Left colon (tissue), 2 donors: ENCODE measurements at regions not wholly inside any gene's neighbourhood (a gene's known extent, or its start where the extent isn't known, plus 50 kb on each side); places are given as distances from the start of the nearest gene placed in this dataset.

ENCODE experiments used
- ATAC-seq: fragments of 200-7000 bp; cut with Tn5 transposase; one replicate; pipeline ENCODE4 v1.9.1; 2020; ENCODE audit warnings: mild to moderate bottlenecking, moderate library complexity
- DNase-seq, 2 donors: peaks; one replicate each; pipeline ENCODE4 v3.0.0-alpha.2; 2020
- intact Hi-C, 2 donors: fragments of 100-400 bp; cut with DNase I in 1 of 2; cut with micrococcal nuclease in 1 of 2; formaldehyde crosslinking; loops; one replicate each; pipeline versions ENCODE4 v1.11.2 to v1.14.0; 2022; cut with DNase I, micrococcal nuclease
- donor health status: DM: no; HTN: no; CAD: no.
- donor health status: DM: yes; HTN: yes; CAD: no.

DNA sequence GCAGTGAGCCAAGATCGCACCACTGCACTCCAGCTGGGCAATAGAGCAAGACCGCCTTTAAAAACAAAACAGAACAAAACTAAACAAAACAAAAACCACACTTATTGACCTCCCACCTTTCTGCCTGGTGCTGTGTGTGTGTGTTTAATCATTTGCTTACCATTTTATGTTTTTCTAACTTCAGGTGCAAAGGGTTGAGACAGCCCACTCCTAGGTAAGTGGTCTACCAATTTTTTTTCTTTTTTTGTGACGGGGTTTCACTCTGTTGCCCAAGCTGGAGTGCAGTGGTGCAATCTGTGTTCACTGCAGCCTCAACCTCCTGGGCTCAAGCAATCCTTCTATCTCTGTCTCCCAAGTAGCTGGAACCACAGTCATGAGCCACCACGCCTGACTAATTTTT, 65.8 kb downstream of the SALL1 start:
- intact Hi-C loops = no loop called here
- DNase-seq = no peak
- ATAC-seq = no peak

DNA sequence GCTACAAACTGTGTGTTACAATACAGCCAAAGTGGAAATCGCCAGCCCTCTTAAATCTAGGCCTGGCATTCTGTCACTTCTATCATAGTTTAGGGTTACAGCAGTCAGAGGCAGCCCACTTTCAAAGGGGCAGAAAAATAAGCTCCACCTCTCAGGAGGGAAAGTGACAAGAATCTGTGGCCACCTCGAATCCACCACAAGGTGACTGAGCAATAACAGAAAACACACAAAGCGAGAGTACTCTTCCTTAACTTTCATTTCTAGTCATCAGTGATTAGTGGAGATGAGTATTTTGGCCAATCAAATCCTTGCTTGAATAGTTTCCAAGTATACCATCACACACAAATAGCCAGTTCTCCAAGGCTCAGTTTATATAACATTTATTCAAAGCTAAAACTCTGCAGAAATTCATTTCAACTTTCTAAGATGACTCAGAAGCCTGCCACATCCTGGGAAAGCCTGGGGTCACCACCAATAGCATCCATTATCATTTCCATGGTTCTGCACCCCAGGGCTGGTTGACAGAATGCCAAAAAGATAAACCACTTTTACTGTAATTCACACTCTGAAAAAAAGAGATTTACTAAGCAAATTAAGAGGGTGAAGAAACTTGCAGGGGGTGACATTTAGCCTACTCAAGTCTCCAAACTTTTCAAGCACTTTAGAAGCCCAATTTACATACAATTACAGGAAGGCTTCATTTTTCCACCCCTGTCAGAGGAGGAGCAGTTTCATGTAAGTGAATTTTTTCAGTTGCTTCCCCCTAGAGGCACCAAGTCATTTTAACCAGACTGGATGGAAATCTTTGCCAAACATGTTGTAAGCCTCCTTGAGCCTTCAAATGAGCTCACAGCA, 66.8 kb downstream of the SALL1 start:
- intact Hi-C loops = no loop called here
- DNase-seq (no peak), ATAC-seq (no peak)

DNA sequence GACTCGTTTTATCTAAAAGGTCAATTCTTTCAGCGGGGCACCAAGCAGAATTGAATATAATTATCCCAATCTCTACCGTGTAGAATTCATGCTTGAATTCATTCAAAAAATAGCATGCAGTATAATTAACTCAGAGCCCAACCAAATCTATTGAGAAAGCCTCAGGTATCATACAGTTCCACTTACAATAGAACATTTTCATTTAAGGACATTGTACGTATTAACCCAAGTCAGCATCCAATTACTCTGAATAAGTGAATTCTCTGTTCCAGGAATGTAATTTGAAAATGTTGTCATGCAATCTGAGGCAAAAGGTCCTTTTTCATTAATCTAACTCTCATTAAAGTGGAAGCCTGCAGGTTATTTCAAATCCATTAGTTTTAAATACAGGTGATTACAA, 78.5 kb downstream of the SALL1 start:
- intact Hi-C loops = no loop called here
- ATAC-seq (no peak), DNase-seq (no peak)

DNA sequence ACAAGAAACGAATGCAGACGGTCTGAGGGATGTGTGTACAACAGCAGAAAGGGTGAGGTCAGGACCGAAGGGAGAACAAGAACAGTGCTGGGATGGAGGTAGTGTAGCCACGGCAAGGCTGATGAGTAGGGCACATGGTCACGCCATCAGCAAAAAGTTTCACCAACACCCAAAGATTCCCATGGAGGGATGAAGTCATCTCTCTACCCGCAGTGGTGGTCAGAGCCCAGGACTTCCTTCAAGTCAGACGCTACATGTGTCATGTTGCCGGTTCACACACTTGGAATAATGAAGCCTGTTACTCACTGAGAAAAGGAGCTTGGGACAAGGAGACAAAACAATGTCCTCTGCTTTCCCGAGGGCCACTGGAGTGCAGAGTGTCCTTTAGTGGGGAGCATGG, 79.7 kb downstream of the SALL1 start:
- ATAC-seq (no peak), DNase-seq (no peak)
- intact Hi-C loops = no loop called here

DNA sequence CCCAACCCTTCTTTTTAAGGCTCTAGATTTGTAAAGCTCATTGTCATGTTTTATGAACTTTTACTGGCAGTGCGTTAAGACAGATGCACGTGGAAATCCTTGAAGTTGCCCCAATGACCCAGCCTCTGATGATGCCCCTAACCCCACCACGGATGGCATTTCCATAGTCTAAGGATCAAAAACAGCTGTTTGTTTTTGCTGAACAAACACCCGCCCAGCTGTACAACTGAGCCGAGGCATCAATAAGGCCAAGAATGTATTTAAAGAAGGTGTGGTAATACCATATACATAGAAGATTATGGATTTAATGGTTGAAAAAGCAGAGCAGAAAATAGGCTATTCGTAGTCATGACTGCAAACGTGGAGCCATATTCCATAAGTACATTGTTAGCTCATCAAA, 83.7 kb downstream of the SALL1 start:
- intact Hi-C loops = no loop called here
- ATAC-seq = no peak
- DNase-seq = no peak

DNA sequence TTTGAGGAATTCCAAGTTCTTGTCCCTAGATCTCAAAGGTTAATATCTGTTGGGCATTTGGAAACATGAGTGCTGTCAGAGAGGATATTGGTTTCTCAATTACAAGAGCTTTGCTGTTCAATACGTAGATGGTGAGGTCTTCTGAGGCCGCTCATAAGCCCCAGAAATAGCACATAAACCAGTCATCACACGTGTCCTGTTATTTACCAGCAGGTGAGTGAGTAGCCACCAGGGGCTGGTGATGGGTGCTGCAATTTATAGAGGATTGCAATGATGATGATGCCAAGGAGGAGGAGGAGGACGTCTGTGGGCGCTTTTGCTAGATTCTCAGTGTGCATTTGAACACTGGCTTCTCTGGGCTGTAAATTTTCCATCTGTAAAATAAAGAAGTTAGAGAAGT, 89.0 kb downstream of the SALL1 start:
- ATAC-seq (no peak), DNase-seq (no peak)
- intact Hi-C loops = no loop called here

DNA sequence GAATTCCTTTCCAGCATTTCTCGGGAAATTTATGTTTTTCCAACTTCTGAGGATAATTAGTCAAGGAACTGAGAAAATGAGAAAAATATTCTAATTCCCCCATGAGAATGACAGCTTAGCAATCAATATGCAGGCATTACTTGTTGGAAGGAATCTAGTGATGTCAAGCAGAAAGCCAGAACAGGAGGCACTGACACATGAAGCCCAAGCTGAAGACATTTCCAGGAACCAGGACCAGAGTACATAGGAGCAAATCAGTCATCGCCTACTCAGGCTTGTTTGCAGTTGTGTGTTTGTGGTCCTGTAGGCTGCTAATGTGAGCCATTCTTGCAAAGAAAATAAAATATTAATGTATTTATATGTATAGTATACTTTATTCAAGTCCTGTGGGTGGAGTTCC, 89.7 kb downstream of the SALL1 start:
- ATAC-seq (no peak), DNase-seq (no peak)
- intact Hi-C loops = no loop called here

DNA sequence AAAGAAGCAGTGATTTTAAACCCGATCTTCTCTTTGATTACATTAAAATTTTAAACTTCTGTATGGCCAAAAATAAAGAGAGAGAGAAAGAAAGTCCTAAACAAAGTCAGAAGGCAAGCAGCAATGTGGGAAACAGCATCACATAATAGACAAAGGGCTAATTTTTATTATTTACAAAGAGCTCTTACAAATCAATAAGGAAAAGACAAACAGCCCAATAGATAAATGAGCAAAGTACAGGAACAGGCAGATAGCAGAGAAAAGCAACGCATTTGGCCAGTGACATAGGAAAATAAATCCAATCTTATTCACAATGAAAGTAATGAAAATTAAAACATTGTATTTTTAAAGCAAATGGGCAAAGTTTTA, 93.1 kb downstream of the SALL1 start:
- ATAC-seq (no peak), DNase-seq (no peak)
- intact Hi-C loops = no loop called here

DNA sequence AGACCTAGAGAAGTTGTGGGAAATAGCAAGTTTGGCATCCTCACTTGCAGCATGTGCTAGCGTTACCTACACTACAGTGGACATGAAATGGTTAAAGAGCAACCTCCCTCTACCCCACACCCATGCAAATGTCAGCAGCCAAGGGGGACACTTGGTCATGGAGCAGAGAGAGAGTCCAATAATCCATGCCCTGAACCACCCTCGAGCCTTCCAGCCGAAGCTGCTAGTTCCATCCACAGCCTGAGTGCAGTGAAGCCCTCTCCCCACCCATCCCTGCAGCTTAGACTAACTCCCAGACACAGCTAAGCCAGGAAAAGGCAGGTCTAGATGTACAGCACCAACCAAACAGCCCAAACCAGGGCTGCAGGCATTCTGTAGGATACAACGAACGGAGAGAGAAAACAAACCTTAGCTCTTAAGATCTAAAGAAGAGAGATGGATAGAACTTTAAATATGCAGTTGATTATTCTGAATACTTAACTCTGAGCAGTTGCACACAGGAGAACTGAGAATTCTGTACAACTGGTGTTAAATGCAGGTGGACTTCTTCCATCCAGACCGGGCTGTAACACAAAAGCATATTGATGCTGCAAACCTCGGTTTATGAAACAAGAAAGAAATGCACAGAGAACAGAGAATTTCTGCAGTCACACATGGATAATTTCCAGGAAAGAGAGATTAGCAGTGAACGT, 93.8 kb downstream of the SALL1 start:
- DNase-seq = no peak
- intact Hi-C loops = no loop called here
- no peak for ATAC-seq

DNA sequence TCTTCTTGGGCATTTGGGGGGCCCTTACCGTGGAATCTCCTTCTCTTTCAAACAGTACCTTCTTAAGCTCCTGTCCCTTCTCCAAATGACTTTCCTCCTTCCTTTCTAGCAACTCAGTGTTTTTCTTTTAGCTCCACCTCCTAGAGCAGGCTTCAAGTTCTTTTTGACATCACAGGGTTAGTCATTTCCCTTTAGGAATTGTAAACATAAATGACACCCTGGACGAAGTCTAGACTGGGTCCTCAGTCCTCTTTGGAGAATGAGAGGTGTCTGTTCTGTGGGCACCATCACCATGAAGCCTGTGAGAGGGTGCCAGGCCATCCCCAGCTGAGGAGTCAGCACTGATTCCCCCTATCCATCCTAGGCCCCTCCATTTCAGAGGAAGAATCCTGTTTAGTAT, 94.7 kb downstream of the SALL1 start:
- no peak for DNase-seq
- intact Hi-C loops = no loop called here
- ATAC-seq = no peak

DNA sequence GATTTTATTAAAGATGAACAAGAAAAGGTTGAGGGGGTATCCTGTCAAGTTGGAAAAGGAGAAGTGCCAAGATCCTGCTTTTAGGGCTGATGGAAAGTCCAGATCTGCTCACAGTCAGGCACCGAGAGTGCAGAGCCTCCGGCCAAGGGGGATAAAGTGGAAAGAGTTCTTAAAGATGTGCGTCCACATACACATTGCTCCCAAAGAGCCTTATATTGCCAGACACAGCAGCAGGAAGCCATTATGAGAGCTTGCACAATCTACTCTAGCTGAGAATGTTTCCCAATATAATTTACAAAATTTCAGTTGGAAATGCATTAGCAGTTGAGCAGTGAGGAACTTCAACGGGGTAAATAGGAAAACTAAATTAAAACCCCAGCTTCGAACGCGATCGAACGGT, 95.6 kb downstream of the SALL1 start:
- no peak for ATAC-seq
- no peak for DNase-seq
- intact Hi-C loops = no loop called here

DNA sequence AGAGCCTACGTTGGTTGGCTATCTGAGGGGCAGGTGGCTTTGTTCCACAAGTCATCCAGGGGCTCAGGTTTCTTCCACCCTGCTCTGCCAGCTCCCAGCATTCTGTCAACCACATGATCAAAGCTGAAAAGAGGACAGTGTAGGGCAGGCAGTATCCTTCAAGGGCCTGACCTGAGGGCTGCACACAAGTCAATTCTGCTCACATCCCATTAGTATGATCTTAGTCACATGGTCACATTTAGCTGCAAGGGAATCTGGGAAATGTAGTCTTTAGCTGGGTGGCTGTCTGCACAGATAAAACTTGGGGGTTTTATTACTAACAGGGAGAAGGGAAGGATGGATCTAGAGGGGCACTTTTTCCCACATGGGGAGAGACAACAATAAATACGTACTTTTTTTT, 97.3 kb downstream of the SALL1 start:
- DNase-seq (no peak), ATAC-seq (no peak)
- intact Hi-C loops = no loop called here

DNA sequence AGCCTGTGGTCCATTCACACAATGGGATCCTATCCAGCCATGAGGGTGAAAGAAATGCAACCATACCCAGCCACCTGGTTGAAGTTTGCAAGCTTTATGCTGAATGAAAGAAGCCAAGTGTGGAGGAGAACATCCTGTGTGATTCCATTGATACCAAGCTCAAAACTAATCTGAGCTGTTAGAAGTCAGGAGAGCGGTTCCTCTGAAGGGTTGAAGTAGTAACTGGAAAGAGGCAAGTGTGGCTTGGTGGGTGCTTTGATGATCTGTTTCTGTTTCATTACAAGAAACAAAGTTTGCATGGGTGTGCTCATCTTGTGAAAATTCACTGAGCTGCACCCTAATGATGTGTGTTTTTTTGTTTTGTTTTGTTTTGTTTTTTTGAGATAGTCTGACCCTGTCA, 99.4 kb downstream of the SALL1 start:
- intact Hi-C loops = no loop called here
- no peak for ATAC-seq

DNA sequence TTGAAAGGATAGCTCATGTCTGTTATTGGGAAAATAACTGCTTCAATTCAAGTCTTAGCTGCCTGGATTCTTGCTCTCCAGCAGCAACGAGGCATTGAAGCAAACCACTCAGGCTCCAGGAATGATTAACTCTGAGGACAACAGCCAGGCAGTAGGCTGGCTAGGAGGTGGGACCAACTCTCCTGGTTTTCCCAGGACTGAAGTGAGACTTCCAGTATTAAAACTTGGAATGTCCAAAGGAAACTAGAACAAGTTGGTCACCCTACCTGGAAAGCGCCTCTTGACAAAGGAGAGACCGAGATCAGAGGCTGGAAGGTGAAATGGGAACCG, 100.7 kb downstream of the SALL1 start:
- ATAC-seq (no peak), DNase-seq (no peak)
- intact Hi-C loops = no loop called here

More for the DNA sequence above, 99.4 kb downstream of the SALL1 start:
- DNase-seq = no peak

DNA sequence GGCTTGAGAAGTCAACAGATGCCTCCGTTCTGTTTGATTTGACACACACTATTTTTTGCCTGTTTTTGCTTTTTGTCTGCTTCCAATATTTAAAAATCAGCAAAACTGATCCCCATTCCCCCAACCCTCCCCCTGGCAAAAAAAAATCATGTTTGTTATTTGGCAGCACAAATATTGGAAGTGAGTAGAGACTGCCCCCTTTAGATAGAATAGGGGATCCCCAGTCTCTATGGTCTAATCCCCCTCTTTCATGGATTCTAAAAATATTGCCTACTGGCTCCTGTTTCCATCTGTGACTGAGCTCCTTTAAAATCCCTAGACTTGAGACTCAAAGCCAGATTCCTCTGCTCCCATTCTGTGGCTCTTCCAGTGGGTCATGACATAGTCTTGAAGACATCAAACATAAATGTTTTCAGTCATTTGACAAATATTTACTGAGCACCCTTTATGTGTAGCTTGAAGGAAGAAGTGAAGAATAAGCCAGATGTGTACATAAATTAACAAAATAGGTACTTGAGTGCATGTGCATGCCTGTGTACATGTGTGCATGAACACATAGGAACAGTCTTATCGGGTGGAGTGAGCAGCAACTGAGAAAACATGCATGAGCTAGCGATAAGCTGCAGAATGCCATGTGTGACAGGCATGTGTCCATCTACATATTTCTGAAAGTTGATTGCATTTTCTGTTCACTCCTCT, 101.2 kb downstream of the SALL1 start:
- no peak for DNase-seq
- ATAC-seq = no peak
- intact Hi-C loops = no loop called here

DNA sequence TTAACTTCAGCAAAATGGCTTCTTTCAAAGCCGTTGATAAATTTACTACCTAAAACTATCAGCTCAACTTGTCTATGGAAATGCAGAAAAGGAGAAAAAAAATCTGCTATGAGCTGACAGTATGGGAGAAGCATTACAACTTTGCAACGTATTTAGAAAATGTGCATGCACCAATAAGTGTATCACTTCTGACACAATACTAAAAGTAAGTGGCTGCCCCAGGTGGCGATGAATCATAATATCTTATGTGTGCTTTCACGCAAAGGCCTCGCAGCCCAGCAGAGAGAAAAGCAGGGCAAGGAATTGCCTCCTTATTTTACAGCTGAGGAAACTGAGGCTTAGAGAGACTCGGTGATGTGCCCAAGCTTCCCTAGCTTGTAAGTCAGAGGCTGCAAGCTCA, 101.8 kb downstream of the SALL1 start:
- ATAC-seq = no peak
- DNase-seq = no peak
- intact Hi-C loops = no loop called here

DNA sequence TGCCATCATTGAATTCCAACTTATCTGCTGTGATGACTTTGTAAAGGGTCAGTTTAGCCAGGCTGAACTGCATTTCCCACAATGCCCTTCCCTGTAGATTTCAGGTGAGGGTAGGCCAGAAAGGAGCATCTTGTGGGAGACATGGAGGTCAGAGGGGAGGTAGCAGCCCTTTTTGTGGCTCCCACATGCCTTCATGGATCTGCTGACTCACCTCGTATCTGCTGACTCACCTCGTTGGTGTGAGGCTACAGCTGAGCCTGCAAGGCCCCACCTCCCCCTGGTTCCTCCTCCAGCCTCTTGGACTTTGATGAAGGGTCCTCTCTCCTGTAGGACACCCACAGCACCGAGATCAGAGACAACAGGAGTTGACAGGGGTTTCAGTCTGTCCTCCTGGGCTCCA, 102.5 kb downstream of the SALL1 start:
- intact Hi-C loops = no loop called here
- DNase-seq (no peak), ATAC-seq (no peak)

DNA sequence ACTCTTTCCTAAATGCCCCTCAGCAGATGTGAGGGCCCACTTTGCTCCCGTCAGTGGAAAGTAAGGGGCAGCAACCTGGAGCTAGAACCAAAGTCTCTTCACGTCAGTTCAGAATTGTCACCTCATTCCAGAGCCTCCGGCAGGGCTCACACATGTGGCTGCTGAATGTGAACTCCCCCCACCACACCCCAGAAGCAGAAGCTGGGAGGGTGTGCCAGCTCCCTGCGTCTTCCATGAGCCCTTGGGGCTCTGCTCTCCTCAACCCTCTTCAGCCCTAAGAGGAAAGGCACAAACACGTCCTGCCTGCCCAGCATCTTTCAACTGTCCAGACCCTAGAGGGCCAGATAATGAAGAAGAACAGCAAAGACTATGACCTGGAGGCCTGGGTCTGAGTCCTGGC, 105.3 kb downstream of the SALL1 start:
- DNase-seq (no peak), ATAC-seq (no peak)
- intact Hi-C loops = no loop called here

DNA sequence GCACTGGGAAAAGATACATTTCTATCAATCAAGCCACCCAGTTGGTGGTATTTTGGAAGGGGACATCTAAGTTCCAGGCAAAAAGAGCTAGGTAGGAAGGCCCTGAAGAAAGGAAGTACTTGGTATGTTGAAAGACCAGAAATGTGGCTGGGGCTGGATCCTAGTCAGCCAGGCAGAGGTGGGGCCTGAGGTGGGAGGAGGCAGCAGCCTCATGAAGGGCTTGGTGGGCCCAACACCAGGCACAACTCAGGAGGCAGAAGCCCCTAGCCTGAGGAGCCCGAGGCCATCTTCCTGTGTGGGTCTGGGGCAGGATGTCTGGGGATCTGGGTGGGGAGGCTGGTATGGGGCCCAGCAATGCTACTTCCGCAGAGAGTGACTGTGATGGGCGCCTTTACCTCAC, 105.9 kb downstream of the SALL1 start:
- no peak for ATAC-seq
- intact Hi-C loops = no loop called here
- DNase-seq = no peak

DNA sequence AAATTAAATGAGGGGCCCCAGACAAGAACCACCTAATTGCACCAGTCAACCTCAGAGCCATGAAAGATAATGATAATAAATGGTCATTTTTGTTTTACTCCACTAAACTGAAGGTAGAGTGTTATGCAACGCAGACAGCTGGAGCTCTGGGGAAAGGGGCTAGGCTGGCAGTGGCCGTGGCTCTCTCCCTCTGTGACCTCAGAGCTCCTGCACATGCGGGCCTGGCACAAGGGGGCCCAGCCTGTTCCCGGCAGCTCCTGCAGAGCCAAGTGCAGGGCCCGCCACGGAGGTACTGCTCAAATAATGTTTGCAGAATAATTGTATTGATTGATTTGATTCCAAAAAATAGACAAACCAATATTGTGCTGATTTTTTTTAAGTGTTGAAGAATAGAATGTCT, 109.5 kb downstream of the SALL1 start:
- intact Hi-C loops = no loop called here
- ATAC-seq = no peak
- DNase-seq = no peak
